ENCODE measurements at regions not wholly inside any gene's neighbourhood (a gene's known extent, or its start where the extent isn't known, plus 50 kb on each side); places are given as distances from the start of the nearest gene placed in this dataset.

- no peaks in the 10 kb centered on the region for H3K4me1 ChIP-seq (ENCODE audit: control insufficient read depth, insufficient read depth, low read length)
- H3K27me3 ChIP-seq (ENCODE audit: control insufficient read depth, insufficient read depth, low read length) = no peaks in the 10 kb centered on the region
- no peak overlapping the region for H3K4me3 ChIP-seq (ENCODE audit: low read depth, low read length)
- no peaks in the 10 kb centered on the region for H3K36me3 ChIP-seq (ENCODE audit: control insufficient read depth, insufficient read depth, low read length)
- no peaks in the 10 kb centered on the region for H3K9me3 ChIP-seq (ENCODE audit: control insufficient read depth, insufficient read depth, low read length)
- 60% methylated on average over 1 of the region's 2 CpGs for WGBS (ENCODE audit: insufficient coverage)
- no peak overlapping the region for H3K27ac ChIP-seq (ENCODE audit: low read depth, low read length)
- no peak for DNase-seq (ENCODE audit: low read depth in 4 of 6, low spot score in 6 of 6)
Observed at GRCh38 chr4:181424362-181425016, 818.7 kb upstream of the TENM3 start.

- Histone ChIP-seq H3K27me3 (ENCODE audit: control insufficient read depth, insufficient read depth, low read length) (no peaks in the 10 kb centered on the region), H3K36me3 (ENCODE audit: control insufficient read depth, insufficient read depth, low read length) (no peaks in the 10 kb centered on the region), H3K9me3 (ENCODE audit: control insufficient read depth, insufficient read depth, low read length) (no peaks in the 10 kb centered on the region), H3K27ac (ENCODE audit: low read depth, low read length) (peak overlapping the region; percentile 3), H3K4me3 (ENCODE audit: low read depth, low read length) (no peak overlapping the region), H3K4me1 (ENCODE audit: control insufficient read depth, insufficient read depth, low read length) (no peaks in the 10 kb centered on the region)
- 30% methylated on average over 3 of the region's 3 CpGs for WGBS (ENCODE audit: insufficient coverage)
- peak in 1 of 6 donors; percentile 21 for DNase-seq (ENCODE audit: low read depth in 4 of 6, low spot score in 6 of 6)
Observed at GRCh38 chr4:181427076-181427475, 816.1 kb upstream of the TENM3 start.

GRCh38 chr4:181431006-181431405 is 812.2 kb upstream of the TENM3 start:
- H3K9me3 ChIP-seq (ENCODE audit: control insufficient read depth, insufficient read depth, low read length) = no peaks in the 10 kb centered on the region
- H3K27me3 ChIP-seq (ENCODE audit: control insufficient read depth, insufficient read depth, low read length) = no peaks in the 10 kb centered on the region
- no CpG with 5 or more reads among the region's 1 CpG for WGBS (ENCODE audit: insufficient coverage)
- no peaks in the 10 kb centered on the region for H3K36me3 ChIP-seq (ENCODE audit: control insufficient read depth, insufficient read depth, low read length)
- peak in 2 of 6 donors; percentile 9 to 71 for DNase-seq (ENCODE audit: low read depth in 4 of 6, low spot score in 6 of 6)
- no peak overlapping the region for H3K4me3 ChIP-seq (ENCODE audit: low read depth, low read length)
- peaks cover 3% of the 10 kb centered on the region for H3K4me1 ChIP-seq (ENCODE audit: control insufficient read depth, insufficient read depth, low read length)
- H3K27ac ChIP-seq (ENCODE audit: low read depth, low read length) = no peak overlapping the region

GRCh38 chr4:181431661-181432060 is 811.5 kb upstream of the TENM3 start:
- no peaks in the 10 kb centered on the region for H3K27me3 ChIP-seq (ENCODE audit: control insufficient read depth, insufficient read depth, low read length)
- H3K27ac ChIP-seq (ENCODE audit: low read depth, low read length) = peak overlapping the region; percentile 49
- no peaks in the 10 kb centered on the region for H3K36me3 ChIP-seq (ENCODE audit: control insufficient read depth, insufficient read depth, low read length)
- peaks cover 3% of the 10 kb centered on the region for H3K4me1 ChIP-seq (ENCODE audit: control insufficient read depth, insufficient read depth, low read length)
- WGBS (ENCODE audit: insufficient coverage) = 40% methylated on average over 1 of the region's 3 CpGs
- H3K4me3 ChIP-seq (ENCODE audit: low read depth, low read length) = no peak overlapping the region
- peak in 2 of 6 donors; percentile 35 to 47 for DNase-seq (ENCODE audit: low read depth in 4 of 6, low spot score in 6 of 6)
- no peaks in the 10 kb centered on the region for H3K9me3 ChIP-seq (ENCODE audit: control insufficient read depth, insufficient read depth, low read length)

GRCh38 chr4:181432335-181432734 is 810.9 kb upstream of the TENM3 start:
- peak in 2 of 6 donors; percentile 42 to 52 for DNase-seq (ENCODE audit: low read depth in 4 of 6, low spot score in 6 of 6)
- Histone ChIP-seq H3K27me3 (ENCODE audit: control insufficient read depth, insufficient read depth, low read length) (no peaks in the 10 kb centered on the region), H3K9me3 (ENCODE audit: control insufficient read depth, insufficient read depth, low read length) (no peaks in the 10 kb centered on the region), H3K27ac (ENCODE audit: low read depth, low read length) (peak overlapping the region; percentile 49), H3K4me3 (ENCODE audit: low read depth, low read length) (no peak overlapping the region), H3K4me1 (ENCODE audit: control insufficient read depth, insufficient read depth, low read length) (peaks cover 3% of the 10 kb centered on the region), H3K36me3 (ENCODE audit: control insufficient read depth, insufficient read depth, low read length) (no peaks in the 10 kb centered on the region)
- WGBS (ENCODE audit: insufficient coverage) = 32% methylated on average over 6 of the region's 6 CpGs

GRCh38 chr4:181437895-181438294 is 805.3 kb upstream of the TENM3 start:
- H3K4me3 ChIP-seq (ENCODE audit: low read depth, low read length) = no peak overlapping the region
- no peaks in the 10 kb centered on the region for H3K36me3 ChIP-seq (ENCODE audit: control insufficient read depth, insufficient read depth, low read length)
- WGBS (ENCODE audit: insufficient coverage) = 98% methylated on average over 5 of the region's 7 CpGs
- H3K9me3 ChIP-seq (ENCODE audit: control insufficient read depth, insufficient read depth, low read length) = no peaks in the 10 kb centered on the region
- DNase-seq (ENCODE audit: low read depth in 4 of 6, low spot score in 6 of 6) = no peak
- no peaks in the 10 kb centered on the region for H3K4me1 ChIP-seq (ENCODE audit: control insufficient read depth, insufficient read depth, low read length)
- H3K27ac ChIP-seq (ENCODE audit: low read depth, low read length) = no peak overlapping the region
- no peaks in the 10 kb centered on the region for H3K27me3 ChIP-seq (ENCODE audit: control insufficient read depth, insufficient read depth, low read length)

GRCh38 chr4:181438641-181439040 is 804.6 kb upstream of the TENM3 start:
- WGBS (ENCODE audit: insufficient coverage) = 77% methylated on average over 4 of the region's 5 CpGs
- H3K4me3 ChIP-seq (ENCODE audit: low read depth, low read length) = no peak overlapping the region
- DNase-seq (ENCODE audit: low read depth in 4 of 6, low spot score in 6 of 6) = no peak
- no peaks in the 10 kb centered on the region for H3K4me1 ChIP-seq (ENCODE audit: control insufficient read depth, insufficient read depth, low read length)
- no peaks in the 10 kb centered on the region for H3K36me3 ChIP-seq (ENCODE audit: control insufficient read depth, insufficient read depth, low read length)
- no peak overlapping the region for H3K27ac ChIP-seq (ENCODE audit: low read depth, low read length)
- H3K9me3 ChIP-seq (ENCODE audit: control insufficient read depth, insufficient read depth, low read length) = no peaks in the 10 kb centered on the region
- H3K27me3 ChIP-seq (ENCODE audit: control insufficient read depth, insufficient read depth, low read length) = no peaks in the 10 kb centered on the region

GRCh38 chr4:181443021-181443420 is 800.2 kb upstream of the TENM3 start:
- WGBS (ENCODE audit: insufficient coverage) = 43% methylated on average over 3 of the region's 6 CpGs
- Histone ChIP-seq H3K27ac (ENCODE audit: low read depth, low read length) (no peak overlapping the region), H3K27me3 (ENCODE audit: control insufficient read depth, insufficient read depth, low read length) (no peaks in the 10 kb centered on the region), H3K4me1 (ENCODE audit: control insufficient read depth, insufficient read depth, low read length) (no peaks in the 10 kb centered on the region), H3K9me3 (ENCODE audit: control insufficient read depth, insufficient read depth, low read length) (peaks cover 2% of the 10 kb centered on the region), H3K36me3 (ENCODE audit: control insufficient read depth, insufficient read depth, low read length) (no peaks in the 10 kb centered on the region), H3K4me3 (ENCODE audit: low read depth, low read length) (no peak overlapping the region)
- peak in 2 of 6 donors; percentile 37 to 71 for DNase-seq (ENCODE audit: low read depth in 4 of 6, low spot score in 6 of 6)

GRCh38 chr4:181465826-181466225 is 777.4 kb upstream of the TENM3 start:
- Histone ChIP-seq H3K36me3 (ENCODE audit: control insufficient read depth, insufficient read depth, low read length) (no peaks in the 10 kb centered on the region), H3K4me3 (ENCODE audit: low read depth, low read length) (no peak overlapping the region), H3K9me3 (ENCODE audit: control insufficient read depth, insufficient read depth, low read length) (no peaks in the 10 kb centered on the region), H3K4me1 (ENCODE audit: control insufficient read depth, insufficient read depth, low read length) (no peaks in the 10 kb centered on the region), H3K27me3 (ENCODE audit: control insufficient read depth, insufficient read depth, low read length) (no peaks in the 10 kb centered on the region), H3K27ac (ENCODE audit: low read depth, low read length) (no peak overlapping the region)
- 79% methylated on average over 3 of the region's 7 CpGs for WGBS (ENCODE audit: insufficient coverage)
- no peak for DNase-seq (ENCODE audit: low read depth in 4 of 6, low spot score in 6 of 6)

- Histone ChIP-seq H3K27me3 (ENCODE audit: control insufficient read depth, insufficient read depth, low read length) (no peaks in the 10 kb centered on the region), H3K4me3 (ENCODE audit: low read depth, low read length) (no peak overlapping the region), H3K36me3 (ENCODE audit: control insufficient read depth, insufficient read depth, low read length) (no peaks in the 10 kb centered on the region), H3K27ac (ENCODE audit: low read depth, low read length) (no peak overlapping the region), H3K4me1 (ENCODE audit: control insufficient read depth, insufficient read depth, low read length) (no peaks in the 10 kb centered on the region), H3K9me3 (ENCODE audit: control insufficient read depth, insufficient read depth, low read length) (no peaks in the 10 kb centered on the region)
- WGBS (ENCODE audit: insufficient coverage) = 67% methylated on average over 1 of the region's 6 CpGs
- DNase-seq (ENCODE audit: low read depth in 4 of 6, low spot score in 6 of 6) = peak in 1 of 6 donors; percentile 83
Observed at GRCh38 chr4:181468451-181468850, 774.8 kb upstream of the TENM3 start.

All from spinal cord (tissue), 9 donors.